WTC11 (cell line): ENCODE measurements at regions not wholly inside any gene's neighbourhood (a gene's known extent, or its start where the extent isn't known, plus 50 kb on each side); places are given as distances from the start of the nearest gene placed in this dataset.
"Not testable (repeated sequence)": the region's sequence is repeated elsewhere in the genome, so short reads cannot be mapped to it uniquely, and the experiment has no call there.

Source experiments
- ATAC-seq: fragments of 200-7000 bp; cut with Tn5 transposase; 2 replicates; pipeline ENCODE4 v1.10.0; 2021; ENCODE audit warnings: mild to moderate bottlenecking, moderate library complexity
- CTCF ChIA-PET: fragments of 300-600 bp; sonication (Branson Sonifier 250); formaldehyde crosslinking; loops from one replicate; lab custom pipeline; 2021; ENCODE audit warnings: antibody characterized with exemption; lab: Charles Lee
- POLR2A ChIA-PET: fragments of 350-600 bp; sonication (Branson Sonifier 250); formaldehyde crosslinking; loops from one replicate; lab custom pipeline; 2021; ENCODE audit warnings: antibody characterized with exemption; lab: Charles Lee
- DNase-seq: peaks from one replicate; pipeline ENCODE4 v3.0.0; 2021; ENCODE audit warnings: low spot score
- H3K27ac Mint-ChIP-seq: 2 replicates; pipeline ENCODE4 v1.8.0; 2021; ENCODE audit warnings: mixed read lengths
- H3K27me3 Mint-ChIP-seq: 2 replicates; pipeline ENCODE4 v1.8.0; 2021; ENCODE audit warnings: low read depth, mild to moderate bottlenecking, moderate library complexity, mixed read lengths
- H3K36me3 Mint-ChIP-seq: 2 replicates; pipeline ENCODE4 v1.8.0; 2021; ENCODE audit warnings: mixed read lengths
- H3K4me1 Mint-ChIP-seq: 2 replicates; pipeline ENCODE4 v1.8.0; 2022; ENCODE audit warnings: mixed read lengths
- H3K4me3 Mint-ChIP-seq: 2 replicates; pipeline ENCODE4 v1.8.0; 2021; ENCODE audit warnings: mild to moderate bottlenecking, moderate library complexity, mixed read lengths
- H3K9me3 Mint-ChIP-seq: 2 replicates; pipeline ENCODE4 v1.8.0; 2021; ENCODE audit warnings: mixed read lengths
- ATF3 ChIP-seq: sonication (generic); formaldehyde crosslinking; conservative IDR thresholded peaks from 2 replicates; pipeline ENCODE4 v1.8.1; 2022; ENCODE audit warnings: mild to moderate bottlenecking, missing genetic modification reagents
- CREB1 ChIP-seq: sonication (generic); formaldehyde crosslinking; IDR thresholded peaks from 2 replicates; pipeline ENCODE4 v1.8.0; 2023; ENCODE audit warnings: mild to moderate bottlenecking, missing genetic modification reagents
- E2F4 ChIP-seq: sonication (generic); formaldehyde crosslinking; IDR thresholded peaks from 2 replicates; pipeline ENCODE4 v1.8.1; 2022; ENCODE audit warnings: low read depth, mild to moderate bottlenecking, moderate library complexity, missing genetic modification reagents, borderline replicate concordance
- FOXK1 ChIP-seq: sonication (generic); formaldehyde crosslinking; IDR thresholded peaks from 2 replicates; pipeline ENCODE4 v1.8.0; 2022; ENCODE audit warnings: mild to moderate bottlenecking, moderate library complexity, missing genetic modification reagents
- GABPB1 ChIP-seq: sonication (generic); formaldehyde crosslinking; IDR thresholded peaks from 2 replicates; pipeline ENCODE4 v1.8.1; 2023; ENCODE audit warnings: mild to moderate bottlenecking, missing genetic modification reagents
- GTF2I ChIP-seq: fragments of 250-450 bp; sonication (Bioruptor Pico); conservative IDR thresholded peaks from 2 replicates; pipeline ENCODE4 v1.4.0; 2021; ENCODE audit warnings: mild to moderate bottlenecking
- NFATC4 ChIP-seq: fragments of 250-450 bp; sonication (Bioruptor Pico); IDR thresholded peaks from 2 replicates; pipeline ENCODE4 v1.9.0; 2021; ENCODE audit warnings: mild to moderate bottlenecking
- NFE2L1 ChIP-seq: sonication (generic); formaldehyde crosslinking; IDR thresholded peaks from 2 replicates; pipeline ENCODE4 v1.8.1; 2023; ENCODE audit warnings: missing genetic modification reagents
- NR3C1 ChIP-seq: sonication (generic); formaldehyde crosslinking; conservative IDR thresholded peaks from 2 replicates; pipeline ENCODE4 v1.8.1; 2023; ENCODE audit warnings: low read depth, mild to moderate bottlenecking, missing genetic modification reagents
- TEAD4 ChIP-seq: sonication (generic); formaldehyde crosslinking; IDR thresholded peaks from 2 replicates; pipeline ENCODE4 v1.8.0; 2022; ENCODE audit warnings: mild to moderate bottlenecking, missing genetic modification reagents
- ZNF138 ChIP-seq: sonication (generic); formaldehyde crosslinking; conservative IDR thresholded peaks from 2 replicates; pipeline ENCODE4 v1.8.1; 2022; ENCODE audit warnings: mild to moderate bottlenecking, moderate library complexity, missing genetic modification reagents
- ZNF317 ChIP-seq: sonication (generic); formaldehyde crosslinking; IDR thresholded peaks from 2 replicates; pipeline ENCODE4 v1.8.1; 2023; ENCODE audit warnings: low read depth, mild to moderate bottlenecking, moderate library complexity, missing genetic modification reagents, borderline replicate concordance
- TF ChIP-seq, protein P1 (sequence below): sonication (generic); formaldehyde crosslinking; IDR thresholded peaks from 2 replicates; pipeline ENCODE4 v1.8.1; 2023; ENCODE audit warnings: mild to moderate bottlenecking, moderate library complexity, missing genetic modification reagents

GRCh38 chr6:88418921-88419810, 253.0 kb upstream of the CNR1 start:
- H3K4me1 Mint-ChIP-seq, H3K4me3 Mint-ChIP-seq, CTCF ChIA-PET, POLR2A ChIA-PET, DNase-seq, H3K27ac Mint-ChIP-seq, ATAC-seq, H3K36me3 Mint-ChIP-seq, H3K27me3 Mint-ChIP-seq: not testable (repeated sequence)
- peaks cover 16% of the 10 kb centered on the region for H3K9me3 Mint-ChIP-seq

- DNase-seq, H3K4me3 Mint-ChIP-seq, POLR2A ChIA-PET, CTCF ChIA-PET, H3K36me3 Mint-ChIP-seq, ATAC-seq, H3K27me3 Mint-ChIP-seq, H3K4me1 Mint-ChIP-seq, H3K27ac Mint-ChIP-seq: not testable (repeated sequence)
- peaks cover 14% of the 10 kb centered on the region for H3K9me3 Mint-ChIP-seq
These were observed 251.2 kb upstream of the CNR1 start for GRCh38 chr6:88417361-88417760.

DNA sequence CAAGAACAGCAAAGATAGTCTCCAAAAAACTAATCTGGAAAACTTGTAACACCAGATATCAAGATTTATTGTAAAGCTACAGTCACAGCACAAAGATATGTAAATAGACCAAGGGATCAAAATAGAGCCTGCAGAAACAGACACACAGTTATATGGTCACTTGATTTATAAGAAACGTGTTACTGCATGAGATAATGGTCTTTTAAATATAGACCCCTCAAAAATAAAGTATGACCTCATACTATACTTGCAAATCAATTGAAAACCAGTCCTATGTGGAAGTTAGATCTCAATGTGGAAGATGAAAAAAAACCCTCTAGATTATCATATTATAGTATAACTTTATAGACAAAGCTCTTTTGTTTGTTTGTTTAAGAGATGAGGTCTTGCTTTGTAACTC, 247.3 kb upstream of the CNR1 start:
- TF ChIP-seq GABPB1 (no peak), ATF3 (no peak), E2F4 (CRISPR knock-in tag) (no peak), NR3C1 (no peak), NFE2L1 (no peak), ZNF138 (CRISPR knock-in tag) (no peak), GTF2I (CRISPR knock-in tag) (no peak), NFATC4 (CRISPR knock-in tag) (no peak), CREB1 (CRISPR knock-in tag) (no peak), ZNF317 (CRISPR knock-in tag) (no peak), TEAD4 (CRISPR knock-in tag) (no peak)
- TF ChIP-seq, protein P1, sequence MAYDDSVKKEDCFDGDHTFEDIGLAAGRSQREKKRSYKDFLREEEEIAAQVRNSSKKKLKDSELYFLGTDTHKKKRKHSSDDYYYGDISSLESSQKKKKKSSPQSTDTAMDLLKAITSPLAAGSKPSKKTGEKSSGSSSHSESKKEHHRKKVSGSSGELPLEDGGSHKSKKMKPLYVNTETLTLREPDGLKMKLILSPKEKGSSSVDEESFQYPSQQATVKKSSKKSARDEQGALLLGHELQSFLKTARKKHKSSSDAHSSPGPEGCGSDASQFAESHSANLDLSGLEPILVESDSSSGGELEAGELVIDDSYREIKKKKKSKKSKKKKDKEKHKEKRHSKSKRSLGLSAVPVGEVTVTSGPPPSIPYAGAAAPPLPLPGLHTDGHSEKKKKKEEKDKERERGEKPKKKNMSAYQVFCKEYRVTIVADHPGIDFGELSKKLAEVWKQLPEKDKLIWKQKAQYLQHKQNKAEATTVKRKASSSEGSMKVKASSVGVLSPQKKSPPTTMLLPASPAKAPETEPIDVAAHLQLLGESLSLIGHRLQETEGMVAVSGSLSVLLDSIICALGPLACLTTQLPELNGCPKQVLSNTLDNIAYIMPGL (CRISPR knock-in tag), result no peak
- DNase-seq, result no peak
- no peak for ATAC-seq
- H3K27ac Mint-ChIP-seq, result no peak overlapping the region
- CTCF ChIA-PET, result no interaction called here
- H3K4me1 Mint-ChIP-seq, result no peaks in the 10 kb centered on the region
- H3K27me3 Mint-ChIP-seq, result no peaks in the 10 kb centered on the region
- POLR2A ChIA-PET, result no interaction called here
- no peak overlapping the region for H3K4me3 Mint-ChIP-seq
- H3K36me3 Mint-ChIP-seq, result peaks cover 7% of the 10 kb centered on the region
- H3K9me3 Mint-ChIP-seq, result peaks cover 11% of the 10 kb centered on the region

- DNase-seq, H3K27ac Mint-ChIP-seq, H3K4me1 Mint-ChIP-seq, H3K27me3 Mint-ChIP-seq, H3K4me3 Mint-ChIP-seq, CTCF ChIA-PET, ATAC-seq, POLR2A ChIA-PET, H3K9me3 Mint-ChIP-seq, H3K36me3 Mint-ChIP-seq: not testable (repeated sequence)
These were observed 242.2 kb upstream of the CNR1 start for GRCh38 chr6:88408355-88408754.

DNA sequence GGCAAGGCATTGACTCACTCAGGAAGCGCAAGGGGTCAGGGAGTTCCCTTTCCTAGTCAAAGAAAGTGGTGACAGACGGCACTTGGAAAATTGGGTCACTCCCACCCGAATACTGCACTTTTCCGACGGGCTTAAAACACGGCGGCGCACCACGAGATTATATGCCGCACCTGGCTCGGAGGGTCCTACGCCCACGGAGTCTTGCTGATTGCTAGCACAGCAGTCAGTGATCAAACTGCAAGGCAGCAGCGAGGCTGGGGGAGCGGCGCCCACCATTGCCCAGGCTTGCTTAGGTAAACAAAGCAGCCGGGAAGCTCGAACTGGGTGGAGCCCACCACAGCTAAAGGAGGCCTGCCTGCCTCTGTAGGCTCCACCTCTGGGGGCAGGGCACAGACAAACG, 240.5 kb upstream of the CNR1 start:
- peak overlapping the region; percentile 92 for H3K4me3 Mint-ChIP-seq
- H3K9me3 Mint-ChIP-seq, H3K36me3 Mint-ChIP-seq, H3K27me3 Mint-ChIP-seq, POLR2A ChIA-PET, H3K4me1 Mint-ChIP-seq, ATAC-seq: not testable (repeated sequence)
- peak; percentile 17 for DNase-seq
- CTCF ChIA-PET, result interaction anchor here (0.7 kb wide), 1 partner anchor 429 kb away, joined by 3 read pairs; no protein-coding TSS in a partner anchor
- peak overlapping the region; percentile 74; the same call in 1 of the 2 replicates for H3K27ac Mint-ChIP-seq
- TF ChIP-seq FOXK1 (CRISPR knock-in tag), result peak; percentile 78; the same call in 1 of the 2 replicates
